ENCODE measurements at regions not wholly inside any gene's neighbourhood (a gene's known extent, or its start where the extent isn't known, plus 50 kb on each side); places are given as distances from the start of the nearest gene placed in this dataset.
"Not testable (repeated sequence)": the region's sequence is repeated elsewhere in the genome, so short reads cannot be mapped to it uniquely, and the experiment has no call there.

- peak; percentile 8 for DNase-seq (ENCODE audit: low read depth, low spot score)
Measured at GRCh38 chr13:67588607-67589006, 358.5 kb upstream of the PCDH9 start.

GRCh38 chr13:67577361-67577760, 347.2 kb upstream of the PCDH9 start:
- DNase-seq (ENCODE audit: low read depth, low spot score) = no peak

GRCh38 chr13:67574320-67575233, 344.4 kb upstream of the PCDH9 start:
- DNase-seq (ENCODE audit: low read depth, low spot score) = no peak

GRCh38 chr13:67568205-67568604, 338.1 kb upstream of the PCDH9 start:
- DNase-seq (ENCODE audit: low read depth, low spot score) = no peak

- DNase-seq (ENCODE audit: low read depth, low spot score) = no peak
Measured at GRCh38 chr13:67557642-67558241, 327.6 kb upstream of the PCDH9 start.

GRCh38 chr13:67557118-67557517, 327.0 kb upstream of the PCDH9 start:
- no peak for DNase-seq (ENCODE audit: low read depth, low spot score)

GRCh38 chr13:67554746-67555452, 324.8 kb upstream of the PCDH9 start:
- no peak for DNase-seq (ENCODE audit: low read depth, low spot score)

GRCh38 chr13:67554286-67554685, 324.1 kb upstream of the PCDH9 start:
- DNase-seq (ENCODE audit: low read depth, low spot score) = no peak

- DNase-seq (ENCODE audit: low read depth, low spot score) = no peak
Measured at GRCh38 chr13:67549331-67549730, 319.2 kb upstream of the PCDH9 start.

GRCh38 chr13:67538906-67539305, 308.8 kb upstream of the PCDH9 start:
- DNase-seq (ENCODE audit: low read depth, low spot score) = no peak

GRCh38 chr13:67520886-67521285, 290.8 kb upstream of the PCDH9 start:
- no peak for DNase-seq (ENCODE audit: low read depth, low spot score)

- no peak for DNase-seq (ENCODE audit: low read depth, low spot score)
Measured at GRCh38 chr13:67519356-67519755, 289.2 kb upstream of the PCDH9 start.

GRCh38 chr13:67518785-67519184, 288.6 kb upstream of the PCDH9 start:
- peak; percentile 11 for DNase-seq (ENCODE audit: low read depth, low spot score)

GRCh38 chr13:67515895-67516294, 285.8 kb upstream of the PCDH9 start:
- DNase-seq (ENCODE audit: low read depth, low spot score) = no peak

GRCh38 chr13:67509018-67509417, 278.9 kb upstream of the PCDH9 start:
- DNase-seq (ENCODE audit: low read depth, low spot score) = peak; percentile 2

GRCh38 chr13:67508275-67508674, 278.1 kb upstream of the PCDH9 start:
- DNase-seq (ENCODE audit: low read depth, low spot score) = not testable (repeated sequence)

- no peak for DNase-seq (ENCODE audit: low read depth, low spot score)
Measured at GRCh38 chr13:67506407-67506806, 276.3 kb upstream of the PCDH9 start.

GRCh38 chr13:67505376-67505775, 275.2 kb upstream of the PCDH9 start:
- no peak for DNase-seq (ENCODE audit: low read depth, low spot score)

GRCh38 chr13:67498948-67499347, 268.8 kb upstream of the PCDH9 start:
- DNase-seq (ENCODE audit: low read depth, low spot score) = no peak

- no peak for DNase-seq (ENCODE audit: low read depth, low spot score)
Measured at GRCh38 chr13:67493835-67494234, 263.7 kb upstream of the PCDH9 start.

GRCh38 chr13:67489016-67489415, 258.9 kb upstream of the PCDH9 start:
- no peak for DNase-seq (ENCODE audit: low read depth, low spot score)

- no peak for DNase-seq (ENCODE audit: low read depth, low spot score)
Measured at GRCh38 chr13:67481445-67481844, 251.3 kb upstream of the PCDH9 start.

Data from ELF-1 (cell line).